ENCODE measurements at regions not wholly inside any gene's neighbourhood (a gene's known extent, or its start where the extent isn't known, plus 50 kb on each side); places are given as distances from the start of the nearest gene placed in this dataset.

DNA sequence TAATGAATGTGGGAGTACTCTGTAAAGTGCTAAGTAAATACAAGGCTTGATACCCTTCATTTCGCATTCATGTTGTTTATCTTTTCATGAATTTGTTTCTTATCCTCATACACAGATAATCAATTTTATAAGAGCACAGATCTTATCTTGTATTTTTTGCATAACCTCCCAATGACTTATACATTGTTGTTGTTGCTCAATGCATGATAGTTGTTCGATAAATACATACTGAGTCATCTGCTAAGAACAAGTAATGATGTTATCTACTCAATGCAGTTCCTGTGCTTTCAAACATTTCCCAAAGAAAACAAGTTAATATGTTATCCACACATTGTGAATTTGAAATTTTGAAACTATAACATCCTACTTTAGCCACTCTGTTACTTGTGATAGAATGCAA, 60.7 kb downstream of the TAF11L14 start:
- Histone ChIP-seq H3K27me3 (ENCODE audit: control insufficient read depth in 2 of 2, insufficient read depth in 2 of 2, low read length in 2 of 2) (no peaks in the 10 kb centered on the region), H3K4me3 (no peak overlapping the region), H4K20me1 (replicated peaks; ENCODE audit: control insufficient read depth, insufficient read depth, low read length) (no peaks in the 10 kb centered on the region), H3K79me2 (ENCODE audit: control insufficient read depth, insufficient read depth, low read length) (no peaks in the 10 kb centered on the region), H3K27ac (ENCODE audit: extremely low read depth, low read depth, low read length) (no peak overlapping the region), H3K9me3 (replicated peaks; ENCODE audit: control insufficient read depth, insufficient read depth, low read depth, low read length) (no peaks in the 10 kb centered on the region), H3K9ac (ENCODE audit: insufficient read depth in 1 of 2, low read depth in 2 of 2, low read length in 2 of 2) (no peak overlapping the region), H3K36me3 (ENCODE audit: control insufficient read depth, insufficient read depth, low read length) (no peaks in the 10 kb centered on the region), H2AFZ (ENCODE audit: low read depth, low read length) (no peak overlapping the region), H3K4me1 (replicated peaks in 1 of 2; ENCODE audit: control insufficient read depth in 2 of 2, insufficient read depth in 2 of 2, low read length in 2 of 2) (no peaks in the 10 kb centered on the region), H3K4me2 (ENCODE audit: insufficient read depth, low read length) (no peak overlapping the region), H3K9me1 (ENCODE audit: control insufficient read depth, insufficient read depth, low read length) (no peaks in the 10 kb centered on the region)
- WGBS (ENCODE audit: insufficient coverage, low coverage, missing lambda C conversion rate), result 2% methylated on average over 2 of the region's 2 CpGs
- ATAC-seq (no peak), FAIRE-seq (no peak), DNase-seq (ENCODE audit: extremely low read depth in 1 of 4, low spot score in 3 of 4) (no peak)
- ChIA-PET CTCF (ENCODE audit: low intra/inter-chr PET ratio) (no interaction called here), POLR2A (no interaction called here)
- intact Hi-C loops (cut with micrococcal nuclease), result no loop called here
- in situ Hi-C loops (cut with MboI), result no loop called here
- no TSS peak for BruUV-seq (replicated peaks)
- TF ChIP-seq ZC3H4 (CRISPR knock-in tag; IDR thresholded peaks at IDR 0.05; ENCODE audit: borderline replicate concordance) (no peak), HNRNPL (IDR thresholded peaks at IDR 0.05; ENCODE audit: low read depth, low read length) (no peak), DDX20 (tag; IDR thresholded peaks at IDR 0.05; ENCODE audit: low read depth) (no peak), ZNF3 (CRISPR knock-in tag; IDR thresholded peaks at IDR 0.05) (no peak), NCOA1 (IDR thresholded peaks at IDR 0.05; ENCODE audit: low read depth) (no peak), TEAD1 (CRISPR knock-in tag; IDR thresholded peaks at IDR 0.05) (no peak), DMBX1 (CRISPR knock-in tag; IDR thresholded peaks at IDR 0.05; ENCODE audit: borderline replicate concordance) (no peak), CHCHD3 (CRISPR knock-in tag; IDR thresholded peaks at IDR 0.05) (no peak), KLF13 (tag; IDR thresholded peaks at IDR 0.05; ENCODE audit: borderline replicate concordance, low read depth) (no peak), ZNF717 (CRISPR knock-in tag; IDR thresholded peaks at IDR 0.05) (no peak), FUS (optimal IDR thresholded peaks at IDR 0.05; ENCODE audit: low read depth, low read length) (no peak), HDAC3 (IDR thresholded peaks at IDR 0.05; ENCODE audit: borderline replicate concordance, partially characterized antibody) (no peak)
- TF ChIP-seq, protein P1, sequence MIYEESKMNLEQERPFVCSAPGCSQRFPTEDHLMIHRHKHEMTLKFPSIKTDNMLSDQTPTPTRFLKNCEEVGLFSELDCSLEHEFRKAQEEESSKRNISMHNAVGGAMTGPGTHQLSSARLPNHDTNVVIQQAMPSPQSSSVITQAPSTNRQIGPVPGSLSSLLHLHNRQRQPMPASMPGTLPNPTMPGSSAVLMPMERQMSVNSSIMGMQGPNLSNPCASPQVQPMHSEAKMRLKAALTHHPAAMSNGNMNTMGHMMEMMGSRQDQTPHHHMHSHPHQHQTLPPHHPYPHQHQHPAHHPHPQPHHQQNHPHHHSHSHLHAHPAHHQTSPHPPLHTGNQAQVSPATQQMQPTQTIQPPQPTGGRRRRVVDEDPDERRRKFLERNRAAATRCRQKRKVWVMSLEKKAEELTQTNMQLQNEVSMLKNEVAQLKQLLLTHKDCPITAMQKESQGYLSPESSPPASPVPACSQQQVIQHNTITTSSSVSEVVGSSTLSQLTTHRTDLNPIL (CRISPR knock-in tag; IDR thresholded peaks at IDR 0.05), result no peak
- TF ChIP-seq, protein P2, sequence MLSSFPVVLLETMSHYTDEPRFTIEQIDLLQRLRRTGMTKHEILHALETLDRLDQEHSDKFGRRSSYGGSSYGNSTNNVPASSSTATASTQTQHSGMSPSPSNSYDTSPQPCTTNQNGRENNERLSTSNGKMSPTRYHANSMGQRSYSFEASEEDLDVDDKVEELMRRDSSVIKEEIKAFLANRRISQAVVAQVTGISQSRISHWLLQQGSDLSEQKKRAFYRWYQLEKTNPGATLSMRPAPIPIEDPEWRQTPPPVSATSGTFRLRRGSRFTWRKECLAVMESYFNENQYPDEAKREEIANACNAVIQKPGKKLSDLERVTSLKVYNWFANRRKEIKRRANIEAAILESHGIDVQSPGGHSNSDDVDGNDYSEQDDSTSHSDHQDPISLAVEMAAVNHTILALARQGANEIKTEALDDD (IDR thresholded peaks at IDR 0.05), result no peak
